ENCODE measurements at regions not wholly inside any gene's neighbourhood (a gene's known extent, or its start where the extent isn't known, plus 50 kb on each side); places are given as distances from the start of the nearest gene placed in this dataset.

DNA sequence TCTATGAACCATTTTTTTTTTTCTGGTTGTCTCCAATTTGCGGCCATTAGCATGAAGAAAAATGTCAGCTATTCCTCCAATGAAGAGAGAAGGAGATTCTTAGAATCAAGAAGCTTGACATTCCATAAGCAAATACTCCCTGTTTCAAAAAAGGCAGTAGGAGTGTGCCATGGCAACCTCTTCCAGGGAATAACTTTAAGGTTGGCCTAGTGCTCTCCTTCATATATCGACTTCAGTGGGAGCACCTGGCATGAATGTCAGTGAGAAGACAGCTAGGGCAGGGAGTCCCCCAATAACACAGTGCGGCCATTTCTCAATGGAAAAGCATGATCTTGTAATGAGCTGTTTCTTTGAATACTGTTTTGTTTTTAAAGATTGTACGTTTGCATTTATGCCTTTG is 493.0 kb upstream of the ATP11B start:
- DNase-seq (ENCODE audit: low read depth) = no peak
- no peak overlapping the region for H3K4me3 ChIP-seq (ENCODE audit: low read depth, low read length)
- TF ChIP-seq CTCF (conservative IDR thresholded peaks at IDR 0.05; ENCODE audit: low read depth, low read length) = no peak

- DNase-seq (ENCODE audit: low read depth) = no peak
- no peak for TF ChIP-seq CTCF (conservative IDR thresholded peaks at IDR 0.05; ENCODE audit: low read depth, low read length)
- no peak overlapping the region for H3K4me3 ChIP-seq (ENCODE audit: low read depth, low read length)
Observed at GRCh38 chr3:182303169-182303568, 490.1 kb upstream of the ATP11B start.

DNA sequence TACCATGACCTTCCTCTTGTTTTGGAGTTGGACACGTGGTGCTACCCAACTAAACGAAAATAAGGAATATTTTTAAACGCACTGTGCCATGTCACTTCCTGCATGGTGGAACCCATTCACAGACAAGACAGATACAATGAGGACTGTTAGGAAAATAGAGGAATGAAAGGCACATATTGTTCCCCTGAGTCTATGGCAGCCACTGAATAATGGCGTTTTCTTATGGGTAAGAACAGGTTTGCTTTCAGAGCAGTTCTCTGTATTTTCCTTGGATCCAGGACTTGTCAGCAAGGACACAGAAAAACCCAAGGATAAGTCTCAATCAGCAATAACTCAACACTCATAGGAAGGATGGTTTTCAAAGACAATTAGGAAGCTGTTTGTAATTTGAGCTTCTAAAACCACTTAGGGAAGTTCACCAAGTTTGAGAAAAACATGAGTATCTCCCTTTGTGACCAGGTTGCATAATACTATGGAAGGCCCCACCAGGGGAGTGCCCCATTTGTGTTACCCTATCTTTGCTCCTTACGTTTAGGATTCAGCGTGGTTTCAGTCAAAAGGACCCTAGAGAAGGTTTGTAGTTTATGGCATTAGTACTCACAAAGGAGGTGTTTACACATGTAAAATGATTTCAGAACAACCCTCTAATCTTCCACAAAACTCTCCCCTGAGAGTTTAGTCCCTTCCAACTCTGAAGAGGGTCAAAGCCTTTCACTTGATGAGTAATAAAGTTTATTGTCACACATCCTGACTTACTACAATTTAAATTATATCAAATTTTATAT is 487.2 kb upstream of the ATP11B start:
- no peak for TF ChIP-seq CTCF (conservative IDR thresholded peaks at IDR 0.05; ENCODE audit: low read depth, low read length)

DNA sequence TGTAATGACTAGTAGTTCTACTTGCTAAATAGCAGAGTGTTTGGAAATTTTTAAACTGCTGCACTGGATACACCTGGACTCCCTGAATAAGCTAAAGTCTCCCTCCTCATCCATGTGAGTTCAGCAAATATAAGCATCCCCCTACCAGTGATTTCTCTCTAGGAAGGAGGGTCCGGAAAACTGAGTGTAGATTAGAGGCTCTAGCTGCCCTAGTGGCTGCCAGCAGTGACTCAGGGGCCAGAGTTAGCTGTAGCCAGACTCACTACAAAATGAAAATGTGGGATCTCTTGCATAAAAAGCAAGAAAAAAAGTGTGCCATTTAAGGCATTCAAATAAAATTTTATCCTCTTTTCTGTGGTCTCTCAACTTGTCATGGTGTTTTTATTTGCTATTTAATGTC is 485.0 kb upstream of the ATP11B start:
- DNase-seq (ENCODE audit: low read depth) = no peak
- TF ChIP-seq CTCF (conservative IDR thresholded peaks at IDR 0.05; ENCODE audit: low read depth, low read length) = no peak
- no peak overlapping the region for H3K4me3 ChIP-seq (ENCODE audit: low read depth, low read length)

More for the DNA sequence above, 487.2 kb upstream of the ATP11B start:
- H3K4me3 ChIP-seq (ENCODE audit: low read depth, low read length) = no peak overlapping the region
- no peak for DNase-seq (ENCODE audit: low read depth)

DNA sequence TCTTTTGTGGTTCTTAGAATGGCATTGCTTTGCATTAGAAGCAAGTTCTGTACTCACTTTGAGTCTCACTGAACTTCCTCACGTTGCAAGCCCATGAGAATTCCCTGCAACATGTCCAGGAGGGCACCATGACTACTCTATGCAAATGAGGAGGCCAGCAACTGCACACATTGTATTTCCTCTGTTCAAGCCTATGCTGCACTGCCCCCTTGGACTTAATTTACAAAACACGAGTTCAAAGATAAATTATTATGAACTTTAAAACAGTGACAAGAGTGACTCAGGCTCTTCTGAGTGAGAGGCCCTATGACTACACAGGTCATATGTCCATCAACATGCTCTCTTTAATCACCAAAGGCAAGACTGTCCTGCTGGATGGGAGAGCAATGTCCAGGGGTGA is 484.2 kb upstream of the ATP11B start:
- no peak overlapping the region for H3K4me3 ChIP-seq (ENCODE audit: low read depth, low read length)
- no peak for DNase-seq (ENCODE audit: low read depth)
- no peak for TF ChIP-seq CTCF (conservative IDR thresholded peaks at IDR 0.05; ENCODE audit: low read depth, low read length)

GRCh38 chr3:182315313-182315712 is 478.0 kb upstream of the ATP11B start:
- no peak for DNase-seq (ENCODE audit: low read depth)
- no peak for TF ChIP-seq CTCF (conservative IDR thresholded peaks at IDR 0.05; ENCODE audit: low read depth, low read length)
- no peak overlapping the region for H3K4me3 ChIP-seq (ENCODE audit: low read depth, low read length)

DNA sequence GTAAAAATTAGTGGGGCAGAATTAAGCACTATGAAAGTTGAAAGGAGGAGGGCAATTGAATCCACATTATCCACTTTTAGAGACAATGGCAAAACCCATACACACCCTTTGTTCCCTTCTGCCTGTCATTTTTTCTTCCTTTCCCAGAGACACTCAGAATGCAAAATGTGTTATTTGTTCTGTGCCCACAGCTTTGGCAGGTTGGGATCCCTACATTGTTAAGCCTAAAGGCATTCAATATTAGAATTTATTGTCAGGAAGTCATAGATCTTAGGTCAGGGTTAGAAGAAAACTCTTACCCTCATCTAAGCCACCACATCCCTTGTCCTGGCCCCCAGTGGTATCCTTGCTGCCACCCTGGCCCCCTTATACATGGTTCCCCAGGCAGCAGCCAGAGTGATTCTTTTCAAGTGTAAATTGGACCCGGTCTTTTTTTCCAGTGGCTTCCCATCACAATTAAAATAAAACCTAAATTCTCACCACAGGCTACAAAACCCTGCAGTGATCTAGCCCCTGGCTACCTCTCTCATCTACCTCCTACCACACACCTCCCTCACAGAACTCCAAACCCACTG is 470.1 kb upstream of the ATP11B start:
- H3K4me3 ChIP-seq (ENCODE audit: low read depth, low read length) = no peak overlapping the region
- no peak for DNase-seq (ENCODE audit: low read depth)
- TF ChIP-seq CTCF (conservative IDR thresholded peaks at IDR 0.05; ENCODE audit: low read depth, low read length) = no peak
